Mesendoderm (in vitro differentiated cells): ENCODE measurements at regions not wholly inside any gene's neighbourhood (a gene's known extent, or its start where the extent isn't known, plus 50 kb on each side); places are given as distances from the start of the nearest gene placed in this dataset.
A peak's percentile ranks its signal among the peaks of the same experiment; 100 is the strongest.

Experiments
- DNase-seq: peaks from one replicate; pipeline ENCODE4 v3.0.0; 2013
- H2AK5ac ChIP-seq: 2 replicates; pipeline ENCODE4 v1.6.1; 2013; ENCODE audit warnings: low read length, inconsistent platforms
- H2BK120ac ChIP-seq: 2 replicates; pipeline ENCODE4 v1.6.1; 2013; ENCODE audit warnings: low read depth, mild to moderate bottlenecking, low read length, moderate library complexity, mixed read lengths
- H2BK15ac ChIP-seq: replicated peaks from 2 replicates; pipeline ENCODE4 v1.6.1; 2013; ENCODE audit warnings: low read depth, mild to moderate bottlenecking, moderate library complexity
- H2BK5ac ChIP-seq: 2 replicates; pipeline ENCODE4 v1.6.1; 2013; ENCODE audit warnings: low read length, inconsistent platforms
- H3K18ac ChIP-seq: 2 replicates; pipeline ENCODE4 v1.6.1; 2013; ENCODE audit warnings: mild to moderate bottlenecking, low read length, mixed read lengths
- H3K23ac ChIP-seq: one replicate; pipeline ENCODE4 v1.6.1; 2013; ENCODE audit warnings: low read length
- H3K27ac ChIP-seq: 2 replicates; pipeline ENCODE4 v1.5.1; 2013; ENCODE audit warnings: low read depth, mild to moderate bottlenecking, inconsistent platforms, low read length, moderate library complexity
- H3K27me3 ChIP-seq: 2 replicates; pipeline ENCODE4 v1.6.1; 2013; ENCODE audit warnings: low read length, control low read depth, mild to moderate bottlenecking, inconsistent platforms; ENCODE audit not compliant: insufficient read depth, poor library complexity
- H3K36me3 ChIP-seq: 2 replicates; pipeline ENCODE4 v1.6.1; 2013; ENCODE audit warnings: low read length, inconsistent platforms; ENCODE audit not compliant: control insufficient read depth, insufficient read depth
- H3K4ac ChIP-seq: one replicate; pipeline ENCODE4 v1.6.1; 2013; ENCODE audit warnings: low read depth, mild to moderate bottlenecking, low read length, moderate library complexity
- H3K4me1 ChIP-seq: 2 replicates; pipeline ENCODE4 v1.6.1; 2013; ENCODE audit warnings: low read depth, low read length, inconsistent platforms; ENCODE audit not compliant: control insufficient read depth
- H3K4me2 ChIP-seq: 2 replicates; pipeline ENCODE4 v1.6.1; 2013; ENCODE audit warnings: low read length
- H3K4me3 ChIP-seq: 2 replicates; pipeline ENCODE4 v1.5.1; 2013; ENCODE audit warnings: mild to moderate bottlenecking, low read length
- H3K56ac ChIP-seq: one replicate; pipeline ENCODE4 v1.6.1; 2013; ENCODE audit warnings: low read length
- H3K79me1 ChIP-seq: 2 replicates; pipeline ENCODE4 v1.6.1; 2013; ENCODE audit warnings: low read length, inconsistent platforms
- H3K79me2 ChIP-seq: 2 replicates; pipeline ENCODE4 v1.6.1; 2013; ENCODE audit warnings: mild to moderate bottlenecking, low read length; ENCODE audit not compliant: control insufficient read depth, insufficient read depth
- H3K9ac ChIP-seq: 2 replicates; pipeline ENCODE4 v1.6.1; 2013; ENCODE audit warnings: low read length, inconsistent platforms
- H4K5ac ChIP-seq: one replicate; pipeline ENCODE4 v1.6.1; 2013; ENCODE audit warnings: low read length
- H4K8ac ChIP-seq: one replicate; pipeline ENCODE4 v1.6.1; 2013; ENCODE audit warnings: low read depth, mild to moderate bottlenecking, control low read depth, low read length, moderate library complexity
- WGBS: extraction: QIAGEN DNeasy Blood & Tissue Kit; methylation state at CpG from one replicate; pipeline ENCODE4 v1.1.7; 2013; ENCODE audit warnings: low lambda C conversion rate, missing lambda C conversion rate; ENCODE audit not compliant: insufficient coverage; ENCODE audit errors: extremely low coverage; 5-methylcytosine and 5-hydroxymethylcytosine counted together

DNA sequence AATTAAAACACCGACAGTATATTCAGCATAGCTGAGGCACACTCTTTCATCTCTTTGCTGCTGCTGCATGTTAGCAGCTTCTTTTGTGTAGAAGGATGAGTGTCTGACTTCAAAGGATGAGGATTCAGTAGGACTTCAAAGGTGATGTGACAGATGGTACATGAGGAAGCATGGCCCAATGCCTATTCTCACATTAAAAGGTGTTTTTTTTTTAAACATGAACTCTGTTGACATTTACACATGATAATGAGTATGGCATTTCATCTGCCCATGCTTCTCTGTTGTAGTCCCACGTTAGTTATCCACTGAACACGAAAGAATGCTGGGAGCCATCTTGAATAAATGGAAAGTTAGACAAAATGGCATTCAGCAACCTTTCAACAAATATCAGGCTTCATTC lies 1950.8 kb upstream of the PIK3C3 start:
- Histone ChIP-seq H3K36me3 (no peaks in the 10 kb centered on the region), H3K18ac (no peak overlapping the region), H3K4me3 (no peak overlapping the region), H3K23ac (no peak overlapping the region), H2BK15ac (no peak overlapping the region), H2BK5ac (no peak overlapping the region), H3K79me2 (no peaks in the 10 kb centered on the region), H3K9ac (no peak overlapping the region), H4K5ac (no peak overlapping the region), H3K27ac (no peak overlapping the region), H2BK120ac (no peak overlapping the region), H3K4me2 (no peak overlapping the region), H2AK5ac (no peak overlapping the region), H3K4me1 (no peaks in the 10 kb centered on the region), H3K4ac (no peak overlapping the region), H3K79me1 (no peaks in the 10 kb centered on the region), H3K27me3 (no peaks in the 10 kb centered on the region), H3K56ac (no peak overlapping the region), H4K8ac (no peak overlapping the region)
- no CpG with 5 or more reads among the region's 3 CpGs for WGBS
- no peak for DNase-seq

DNA sequence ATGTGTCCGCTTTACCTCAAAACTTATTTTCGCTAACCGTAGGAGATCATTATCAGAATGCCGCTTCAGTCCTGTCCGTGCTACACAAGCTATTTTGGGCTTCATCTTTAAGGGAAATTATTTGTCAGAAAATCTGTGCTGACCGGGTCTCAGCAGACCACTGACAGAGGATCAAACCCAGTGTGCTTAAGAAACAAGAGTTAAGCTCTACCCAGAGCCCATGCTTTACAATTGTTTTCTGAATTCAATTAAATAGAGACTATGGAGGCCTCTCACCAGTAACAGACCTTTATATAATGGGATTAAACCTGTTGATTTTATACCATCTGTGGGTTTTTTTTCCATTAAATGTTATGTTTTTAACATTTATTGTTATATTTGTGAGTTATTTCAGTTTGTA lies 1956.7 kb upstream of the PIK3C3 start:
- no peak for DNase-seq
- Histone ChIP-seq H3K9ac (no peak overlapping the region), H2BK5ac (no peak overlapping the region), H3K36me3 (no peaks in the 10 kb centered on the region), H3K79me1 (no peaks in the 10 kb centered on the region), H3K4me2 (no peak overlapping the region), H3K4me3 (no peak overlapping the region), H3K18ac (no peak overlapping the region), H2BK120ac (no peak overlapping the region), H2AK5ac (no peak overlapping the region), H3K4ac (no peak overlapping the region), H3K23ac (no peak overlapping the region), H4K8ac (no peak overlapping the region), H3K27ac (no peak overlapping the region), H4K5ac (no peak overlapping the region), H3K79me2 (no peaks in the 10 kb centered on the region), H3K4me1 (peaks cover 1% of the 10 kb centered on the region), H3K56ac (no peak overlapping the region), H3K27me3 (no peaks in the 10 kb centered on the region), H2BK15ac (no peak overlapping the region)
- WGBS = no CpG with 5 or more reads among the region's 6 CpGs

DNA sequence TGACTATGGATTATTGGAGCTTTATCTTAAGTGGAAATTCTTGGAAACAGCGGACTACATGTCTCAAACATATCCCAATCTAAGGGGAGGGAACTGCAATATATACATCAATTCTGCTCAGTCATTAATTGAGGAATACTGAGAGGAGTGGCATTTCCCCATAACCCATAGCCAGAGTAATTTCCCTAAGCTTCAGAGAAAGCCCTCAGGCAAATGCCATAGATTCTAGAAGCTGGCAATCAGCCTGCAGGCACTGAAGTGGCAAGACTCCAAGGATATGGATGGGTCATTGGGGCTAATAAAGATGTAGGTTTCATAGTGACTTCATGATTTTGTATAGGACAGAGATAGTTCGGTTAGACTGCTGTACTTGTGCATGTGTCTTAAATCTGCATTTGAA lies 1960.5 kb upstream of the PIK3C3 start:
- H3K79me2 ChIP-seq = no peaks in the 10 kb centered on the region
- H3K4me3 ChIP-seq = no peak overlapping the region
- WGBS = no CpG with 5 or more reads among the region's 2 CpGs
- no peak overlapping the region for H4K8ac ChIP-seq
- no peak overlapping the region for H3K4ac ChIP-seq
- no peak overlapping the region for H2BK5ac ChIP-seq
- H3K4me2 ChIP-seq = no peak overlapping the region
- no peaks in the 10 kb centered on the region for H3K79me1 ChIP-seq
- H3K9ac ChIP-seq = no peak overlapping the region
- H3K27me3 ChIP-seq = no peaks in the 10 kb centered on the region
- no peak overlapping the region for H2BK15ac ChIP-seq
- no peaks in the 10 kb centered on the region for H3K36me3 ChIP-seq
- DNase-seq = peak; percentile 40
- H2AK5ac ChIP-seq = no peak overlapping the region
- no peak overlapping the region for H3K23ac ChIP-seq
- H3K27ac ChIP-seq = no peak overlapping the region
- no peak overlapping the region for H4K5ac ChIP-seq
- H3K56ac ChIP-seq = no peak overlapping the region
- no peak overlapping the region for H2BK120ac ChIP-seq
- peaks cover 1% of the 10 kb centered on the region for H3K4me1 ChIP-seq
- no peak overlapping the region for H3K18ac ChIP-seq

DNA sequence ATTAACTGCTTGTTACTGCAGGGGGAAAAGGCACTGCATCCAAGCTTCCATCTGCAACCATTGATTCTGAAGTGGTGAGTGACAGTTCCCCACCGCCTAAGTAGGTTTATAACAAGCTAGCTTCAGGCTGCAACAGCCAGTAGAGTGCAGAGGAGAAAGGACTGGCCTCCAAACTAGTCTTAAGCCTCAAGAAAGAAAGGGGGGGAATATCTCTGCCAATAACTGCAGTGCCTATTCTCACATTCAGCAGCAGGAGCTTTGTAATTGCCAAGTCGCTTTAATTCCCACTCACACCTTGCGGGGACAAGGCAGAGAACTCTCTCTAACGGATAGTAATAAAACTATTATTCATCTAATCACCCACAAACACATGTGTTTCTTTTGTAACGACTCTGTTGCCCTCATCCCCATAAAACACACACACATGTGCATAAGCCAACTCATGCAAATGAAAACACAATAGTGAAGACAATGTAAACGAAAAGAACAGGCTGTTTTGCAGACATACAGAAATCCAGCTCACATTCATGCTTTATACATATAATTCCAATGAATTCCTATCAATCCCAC lies 1963.3 kb upstream of the PIK3C3 start:
- Histone ChIP-seq H2AK5ac (no peak overlapping the region), H3K36me3 (no peaks in the 10 kb centered on the region), H4K5ac (no peak overlapping the region), H3K27me3 (no peaks in the 10 kb centered on the region), H3K56ac (no peak overlapping the region), H3K23ac (no peak overlapping the region), H2BK5ac (no peak overlapping the region), H4K8ac (no peak overlapping the region), H3K18ac (no peak overlapping the region), H3K4ac (no peak overlapping the region), H3K4me3 (no peak overlapping the region), H3K4me2 (no peak overlapping the region), H3K79me2 (no peaks in the 10 kb centered on the region), H3K27ac (no peak overlapping the region), H3K9ac (no peak overlapping the region), H3K4me1 (no peaks in the 10 kb centered on the region), H2BK120ac (no peak overlapping the region), H2BK15ac (no peak overlapping the region), H3K79me1 (no peaks in the 10 kb centered on the region)
- no peak for DNase-seq
- no CpG with 5 or more reads among the region's 6 CpGs for WGBS

DNA sequence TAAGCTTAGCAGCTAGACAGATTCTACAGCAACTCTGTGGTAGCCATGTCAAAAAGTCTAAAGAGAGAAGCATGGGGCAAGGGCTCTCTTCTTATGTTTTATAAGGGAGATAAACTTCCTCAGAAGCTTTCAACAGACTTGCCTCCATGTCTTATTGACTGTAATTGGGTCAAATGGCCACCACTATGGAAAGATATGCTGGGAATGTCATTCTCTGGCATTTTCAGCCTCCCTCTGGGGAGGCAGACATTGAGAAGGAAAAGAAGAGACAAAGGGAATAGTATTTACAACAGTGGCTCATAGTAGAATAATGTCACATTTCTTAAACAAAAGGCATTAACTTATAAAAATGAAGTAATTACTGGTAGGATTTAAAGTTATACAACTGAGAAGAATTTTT lies 1964.5 kb upstream of the PIK3C3 start:
- no peak overlapping the region for H3K56ac ChIP-seq
- no peak overlapping the region for H2BK5ac ChIP-seq

DNA sequence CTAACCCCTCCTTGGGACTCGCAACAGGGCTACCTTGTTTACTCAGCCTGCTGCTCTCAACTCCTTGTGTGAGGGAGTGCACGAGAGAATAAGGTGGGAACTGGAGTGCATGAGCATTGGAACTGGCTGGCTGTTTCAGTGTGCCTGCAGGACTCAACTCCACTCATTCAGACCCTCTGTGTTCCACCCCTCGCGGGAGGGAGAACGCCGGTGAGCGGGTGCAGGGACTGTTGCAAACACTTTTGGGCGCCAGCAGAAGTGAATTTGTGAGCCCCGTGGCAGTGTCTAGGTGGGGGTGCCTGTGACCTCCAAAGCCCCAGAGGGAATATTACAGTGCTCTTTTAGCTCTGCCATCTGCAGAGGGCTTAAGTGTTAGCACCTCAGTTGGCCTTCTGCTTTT lies 1978.3 kb upstream of the PIK3C3 start:
- H3K79me2 ChIP-seq = no peaks in the 10 kb centered on the region
- H3K56ac ChIP-seq = no peak overlapping the region
- H2AK5ac ChIP-seq = no peak overlapping the region
- H3K36me3 ChIP-seq = no peaks in the 10 kb centered on the region
- H3K27me3 ChIP-seq = no peaks in the 10 kb centered on the region
- no peak for DNase-seq
- H3K79me1 ChIP-seq = no peaks in the 10 kb centered on the region
- H3K4me1 ChIP-seq = no peaks in the 10 kb centered on the region
- H4K5ac ChIP-seq = no peak overlapping the region
- H3K9ac ChIP-seq = no peak overlapping the region
- H2BK120ac ChIP-seq = no peak overlapping the region
- no peak overlapping the region for H3K23ac ChIP-seq
- H3K4me2 ChIP-seq = no peak overlapping the region
- no peak overlapping the region for H4K8ac ChIP-seq
- no peak overlapping the region for H3K18ac ChIP-seq
- H3K27ac ChIP-seq = no peak overlapping the region
- H3K4ac ChIP-seq = no peak overlapping the region
- no CpG with 5 or more reads among the region's 9 CpGs for WGBS
- no peak overlapping the region for H2BK5ac ChIP-seq
- H2BK15ac ChIP-seq = no peak overlapping the region
- no peak overlapping the region for H3K4me3 ChIP-seq

More for the DNA sequence above, 1964.5 kb upstream of the PIK3C3 start:
- H3K9ac ChIP-seq = no peak overlapping the region
- no peak overlapping the region for H3K4me3 ChIP-seq
- H3K4me2 ChIP-seq = no peak overlapping the region
- H3K79me1 ChIP-seq = no peaks in the 10 kb centered on the region
- no peaks in the 10 kb centered on the region for H3K79me2 ChIP-seq
- H4K8ac ChIP-seq = no peak overlapping the region
- no peaks in the 10 kb centered on the region for H3K4me1 ChIP-seq
- H2BK15ac ChIP-seq = no peak overlapping the region
- peak; percentile 66 for DNase-seq
- H3K4ac ChIP-seq = no peak overlapping the region
- H3K23ac ChIP-seq = no peak overlapping the region
- H3K36me3 ChIP-seq = no peaks in the 10 kb centered on the region
- no peak overlapping the region for H3K18ac ChIP-seq
- no peak overlapping the region for H4K5ac ChIP-seq
- H3K27ac ChIP-seq = no peak overlapping the region
- H3K27me3 ChIP-seq = no peaks in the 10 kb centered on the region
- H2AK5ac ChIP-seq = no peak overlapping the region
- no peak overlapping the region for H2BK120ac ChIP-seq
